RWPE2 (cell line): ENCODE measurements at regions not wholly inside any gene's neighbourhood (a gene's known extent, or its start where the extent isn't known, plus 50 kb on each side); places are given as distances from the start of the nearest gene placed in this dataset.

Experiments
- ATAC-seq: fragments of 200-7000 bp; cut with Tn5 transposase; 3 replicates; pipeline ENCODE4 v1.9.1; 2021; ENCODE audit warnings: low read depth
- DNase-seq: peaks from one replicate; pipeline ENCODE4 v3.0.0-alpha.2; 2020; ENCODE audit warnings: low spot score
- H3K27ac ChIP-seq: fragments of 450-650 bp; 2 replicates; pipeline ENCODE4 v1.5.1; 2017; ENCODE audit warnings: mild to moderate bottlenecking; ENCODE audit not compliant: poor library complexity, severe bottlenecking
- H3K27me3 ChIP-seq: fragments of 250-450 bp; sonication (Bioruptor Pico); 2 replicates; pipeline ENCODE4 v1.5.1; 2021; ENCODE audit warnings: mild to moderate bottlenecking, moderate library complexity; ENCODE audit not compliant: insufficient read depth, poor library complexity, severe bottlenecking
- H3K36me3 ChIP-seq: fragments of 250-450 bp; sonication (Bioruptor Pico); 2 replicates; pipeline ENCODE4 v1.5.1; 2020; ENCODE audit warnings: low read depth, mild to moderate bottlenecking, moderate library complexity
- H3K4me1 ChIP-seq: fragments of 250-450 bp; sonication (Bioruptor Pico); 2 replicates; pipeline ENCODE4 v1.5.1; 2021; ENCODE audit warnings: mild to moderate bottlenecking, moderate library complexity; ENCODE audit not compliant: insufficient read depth, poor library complexity, severe bottlenecking
- H3K4me3 ChIP-seq: fragments of 250-450 bp; sonication (Bioruptor Pico); 2 replicates; pipeline ENCODE4 v1.5.1; 2021; ENCODE audit warnings: mild to moderate bottlenecking, moderate library complexity; ENCODE audit not compliant: severe bottlenecking
- H3K9me3 ChIP-seq: fragments of 250-450 bp; sonication (Bioruptor Pico); 2 replicates; pipeline ENCODE4 v1.5.1; 2021; ENCODE audit warnings: mild to moderate bottlenecking, moderate library complexity; ENCODE audit not compliant: severe bottlenecking
- TF ChIP-seq, protein P1 (sequence below): fragments of 450-650 bp; IDR thresholded peaks from one replicate; pipeline ENCODE4 v1.5.1; 2017; ENCODE audit warnings: mild to moderate bottlenecking, moderate library complexity; ENCODE audit not compliant: poor library complexity, severe bottlenecking

DNA sequence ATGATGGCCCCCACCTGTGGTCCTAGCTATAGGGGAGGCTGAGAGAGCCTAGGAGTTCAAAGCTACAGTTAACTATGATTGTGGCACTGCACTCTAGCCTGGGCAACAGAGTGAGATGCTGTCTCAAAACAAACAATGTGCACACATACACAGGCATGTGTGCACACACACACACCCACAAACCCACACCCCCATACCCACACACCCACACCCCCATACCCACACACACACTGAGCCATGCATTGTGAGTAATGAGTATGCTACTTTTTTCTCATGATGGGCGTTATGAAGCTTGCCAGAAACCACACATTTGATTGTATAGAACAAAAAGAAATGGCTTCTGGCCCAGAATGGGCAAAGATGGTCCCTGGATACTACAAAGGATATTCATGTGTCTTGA lies 691.1 kb downstream of the SLC4A3 start:
- no peaks in the 10 kb centered on the region for H3K27me3 ChIP-seq
- ATAC-seq (no peak), DNase-seq (no peak)
- no peak overlapping the region for H3K27ac ChIP-seq
- H3K36me3 ChIP-seq = no peaks in the 10 kb centered on the region
- no peak overlapping the region for H3K4me3 ChIP-seq
- H3K4me1 ChIP-seq = no peaks in the 10 kb centered on the region
- TF ChIP-seq, protein P1, sequence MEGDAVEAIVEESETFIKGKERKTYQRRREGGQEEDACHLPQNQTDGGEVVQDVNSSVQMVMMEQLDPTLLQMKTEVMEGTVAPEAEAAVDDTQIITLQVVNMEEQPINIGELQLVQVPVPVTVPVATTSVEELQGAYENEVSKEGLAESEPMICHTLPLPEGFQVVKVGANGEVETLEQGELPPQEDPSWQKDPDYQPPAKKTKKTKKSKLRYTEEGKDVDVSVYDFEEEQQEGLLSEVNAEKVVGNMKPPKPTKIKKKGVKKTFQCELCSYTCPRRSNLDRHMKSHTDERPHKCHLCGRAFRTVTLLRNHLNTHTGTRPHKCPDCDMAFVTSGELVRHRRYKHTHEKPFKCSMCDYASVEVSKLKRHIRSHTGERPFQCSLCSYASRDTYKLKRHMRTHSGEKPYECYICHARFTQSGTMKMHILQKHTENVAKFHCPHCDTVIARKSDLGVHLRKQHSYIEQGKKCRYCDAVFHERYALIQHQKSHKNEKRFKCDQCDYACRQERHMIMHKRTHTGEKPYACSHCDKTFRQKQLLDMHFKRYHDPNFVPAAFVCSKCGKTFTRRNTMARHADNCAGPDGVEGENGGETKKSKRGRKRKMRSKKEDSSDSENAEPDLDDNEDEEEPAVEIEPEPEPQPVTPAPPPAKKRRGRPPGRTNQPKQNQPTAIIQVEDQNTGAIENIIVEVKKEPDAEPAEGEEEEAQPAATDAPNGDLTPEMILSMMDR = no peak
- no peaks in the 10 kb centered on the region for H3K9me3 ChIP-seq

DNA sequence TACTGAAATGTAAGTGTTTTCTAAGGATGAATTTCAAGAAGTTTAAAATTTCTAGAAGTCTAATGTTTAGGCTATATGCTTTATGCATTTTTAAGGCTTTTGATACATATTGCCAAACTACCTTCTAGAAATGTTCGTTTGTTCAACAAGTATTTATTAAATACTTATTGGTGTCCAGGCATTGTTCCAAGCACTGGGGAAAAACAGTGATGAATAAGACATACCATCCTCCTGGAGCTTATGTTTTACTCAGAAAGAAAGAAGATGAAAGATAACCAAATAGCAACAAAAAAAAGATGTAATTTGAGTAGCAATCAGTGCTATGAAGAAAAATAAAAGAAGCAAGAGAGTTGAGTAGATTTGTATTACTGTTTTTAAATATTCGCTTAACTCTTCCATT lies 692.9 kb downstream of the SLC4A3 start:
- H3K4me1 ChIP-seq = no peaks in the 10 kb centered on the region
- no peaks in the 10 kb centered on the region for H3K36me3 ChIP-seq
- TF ChIP-seq, protein P1 = no peak
- H3K27ac ChIP-seq = no peak overlapping the region
- no peaks in the 10 kb centered on the region for H3K27me3 ChIP-seq
- ATAC-seq (no peak), DNase-seq (no peak)
- no peak overlapping the region for H3K4me3 ChIP-seq
- H3K9me3 ChIP-seq = no peaks in the 10 kb centered on the region

DNA sequence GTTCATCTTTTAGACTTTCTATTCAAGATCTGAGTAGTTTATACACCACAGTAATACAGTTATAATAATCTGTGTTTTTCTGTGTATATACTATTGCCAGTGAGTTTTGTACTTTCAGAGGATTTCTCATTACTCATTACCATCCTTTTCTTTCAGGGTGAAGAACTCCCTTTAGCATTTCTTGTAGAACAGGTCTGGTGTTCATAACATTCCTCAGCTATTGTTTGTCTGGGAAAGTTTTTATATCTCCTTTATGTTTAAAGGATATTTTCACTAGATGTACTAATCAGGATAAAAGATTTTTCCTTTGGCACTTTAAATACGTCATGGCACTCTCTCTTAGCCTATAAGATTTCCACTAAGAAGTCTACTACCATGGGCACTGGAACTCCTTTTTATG lies 705.5 kb downstream of the SLC4A3 start:
- TF ChIP-seq, protein P1 = no peak
- H3K27me3 ChIP-seq = no peaks in the 10 kb centered on the region
- no peak overlapping the region for H3K27ac ChIP-seq
- no peak for DNase-seq
- no peak overlapping the region for H3K4me3 ChIP-seq
- no peaks in the 10 kb centered on the region for H3K9me3 ChIP-seq
- no peaks in the 10 kb centered on the region for H3K36me3 ChIP-seq
- no peaks in the 10 kb centered on the region for H3K4me1 ChIP-seq
- no peak for ATAC-seq

DNA sequence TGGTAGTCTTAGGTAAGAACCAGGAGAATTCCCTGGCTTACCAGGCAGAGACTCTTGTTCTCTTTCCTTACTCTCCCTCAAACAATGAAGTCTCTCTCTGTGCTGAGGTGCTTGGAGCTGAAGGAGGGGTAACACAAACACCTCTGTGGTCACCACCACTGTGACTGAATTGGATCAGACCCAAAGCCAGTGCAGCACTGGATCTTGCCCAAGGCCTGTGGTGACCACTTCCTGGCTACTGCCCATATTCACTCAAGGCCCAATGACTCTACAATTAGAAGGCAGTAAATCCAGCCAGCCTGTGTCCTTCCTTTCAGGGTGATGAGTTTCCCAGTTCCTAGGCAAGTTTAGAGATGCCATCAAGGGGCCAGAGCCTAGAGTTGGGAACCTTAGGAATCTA lies 706.8 kb downstream of the SLC4A3 start:
- Histone ChIP-seq H3K4me1 (no peaks in the 10 kb centered on the region), H3K4me3 (no peak overlapping the region), H3K36me3 (no peaks in the 10 kb centered on the region), H3K27me3 (no peaks in the 10 kb centered on the region), H3K27ac (no peak overlapping the region), H3K9me3 (no peaks in the 10 kb centered on the region)
- DNase-seq (no peak), ATAC-seq (no peak)
- TF ChIP-seq, protein P1 = no peak

DNA sequence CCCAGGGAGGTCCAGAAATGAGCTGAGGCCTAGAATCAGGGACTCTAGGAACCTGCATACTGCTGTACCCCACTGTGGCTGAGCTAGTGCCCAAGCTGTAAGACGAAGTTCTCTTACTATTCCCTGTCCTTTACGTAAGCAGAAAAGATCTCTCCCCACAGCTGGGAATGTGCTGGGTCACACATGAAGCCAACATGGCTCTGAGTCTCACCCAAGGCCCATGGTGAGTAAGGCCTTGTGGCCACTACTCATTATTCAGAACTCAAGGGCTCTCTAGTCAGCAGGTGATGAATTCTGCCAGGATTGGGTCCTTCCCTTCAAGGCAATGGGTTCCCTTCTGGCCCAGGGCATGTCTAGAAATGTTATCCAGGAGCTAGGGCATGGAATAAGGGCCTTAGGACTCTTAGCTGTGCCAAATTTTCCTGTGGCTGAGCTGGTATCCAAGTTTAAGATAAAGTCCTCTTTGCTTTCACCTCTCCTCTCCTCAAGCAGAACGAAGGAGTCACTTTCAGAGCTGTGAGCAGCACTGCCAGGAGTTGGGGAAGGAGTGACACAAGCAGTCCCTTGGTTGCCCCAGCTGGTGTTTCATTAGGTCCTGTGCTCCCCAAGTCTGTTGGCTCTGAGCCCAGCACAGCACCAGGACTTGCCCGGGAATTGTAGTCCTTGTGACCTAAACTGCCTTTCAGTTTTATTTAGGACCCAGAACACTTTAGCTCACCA lies 707.6 kb downstream of the SLC4A3 start:
- Histone ChIP-seq H3K4me1 (no peaks in the 10 kb centered on the region), H3K4me3 (no peak overlapping the region), H3K27ac (no peak overlapping the region), H3K27me3 (no peaks in the 10 kb centered on the region), H3K9me3 (no peaks in the 10 kb centered on the region), H3K36me3 (no peaks in the 10 kb centered on the region)
- no peak for ATAC-seq
- TF ChIP-seq, protein P1 = no peak
- DNase-seq = no peak
